Natural killer cell treated with Interleukin-12 subunit alpha and Interleukin-12 subunit beta and Interleukin-15 and Interleukin-18, amount 100 ng/mL, for 72 hours (primary cell): ENCODE measurements at regions not wholly inside any gene's neighbourhood (a gene's known extent, or its start where the extent isn't known, plus 50 kb on each side); places are given as distances from the start of the nearest gene placed in this dataset.
"Not testable (repeated sequence)": the region's sequence is repeated elsewhere in the genome, so short reads cannot be mapped to it uniquely, and the experiment has no call there.

ENCODE experiments used
- ATAC-seq, 2 donors: fragments of 150-1000 bp; cut with Tn5 transposase in 1 of 2; sonication (Bioruptor Pico), chemical (Tn5 transposase) in 1 of 2; 2 replicates each; pipeline ENCODE4 v1.10.0; 2021
- DNase-seq: peaks from one replicate; pipeline ENCODE4 v3.0.0; 2022; ENCODE audit warnings: low spot score
- H3K27ac Mint-ChIP-seq, 2 donors: 1 replicate in 1 of 2; 2 replicates in 1 of 2; pipeline ENCODE4 v1.8.0; 2022; ENCODE audit warnings: mixed read lengths in 2 of 2, mild to moderate bottlenecking in 1 of 2, moderate library complexity in 1 of 2
- H3K27me3 Mint-ChIP-seq, 2 donors: 1 replicate in 1 of 2; 2 replicates in 1 of 2; pipeline ENCODE4 v1.8.0; 2022; ENCODE audit warnings: mixed read lengths in 2 of 2
- H3K36me3 Mint-ChIP-seq: one replicate; pipeline ENCODE4 v1.8.0; 2022; ENCODE audit warnings: mixed read lengths
- H3K4me1 Mint-ChIP-seq, 2 donors: 1 replicate in 1 of 2; 2 replicates in 1 of 2; pipeline ENCODE4 v1.8.0; 2022; ENCODE audit warnings: low read depth in 2 of 2, mixed read lengths in 2 of 2, mild to moderate bottlenecking in 1 of 2
- H3K4me3 Mint-ChIP-seq: one replicate; pipeline ENCODE4 v1.8.0; 2022; ENCODE audit warnings: mixed read lengths
- H3K9me3 Mint-ChIP-seq: 2 replicates; pipeline ENCODE4 v1.8.0; 2022; ENCODE audit warnings: mixed read lengths

GRCh38 chr5:82562696-82563240, 284.6 kb upstream of the RPS23 start:
- Mint-ChIP-seq H3K36me3 (peaks cover 10% of the 10 kb centered on the region), H3K9me3 (peaks cover 13% of the 10 kb centered on the region), H3K4me1 (peaks cover 0 to 10% of the 10 kb centered on the region in 2 donors), H3K4me3 (no peak overlapping the region), H3K27ac (no peak overlapping the region), H3K27me3 (peaks cover 3 to 26% of the 10 kb centered on the region in 2 donors)
- ATAC-seq, result no peak
- DNase-seq, result no peak

GRCh38 chr5:82561797-82562196, 283.6 kb upstream of the RPS23 start:
- DNase-seq, result no peak
- Mint-ChIP-seq H3K4me1 (peaks cover 0 to 10% of the 10 kb centered on the region in 2 donors), H3K27me3 (peaks cover 3 to 21% of the 10 kb centered on the region in 2 donors), H3K9me3 (peaks cover 13% of the 10 kb centered on the region), H3K4me3 (no peak overlapping the region), H3K27ac (no peak overlapping the region), H3K36me3 (peaks cover 13% of the 10 kb centered on the region)
- no peak for ATAC-seq

- Mint-ChIP-seq H3K4me1 (peaks cover 0 to 10% of the 10 kb centered on the region in 2 donors), H3K27ac (no peak overlapping the region), H3K36me3 (peaks cover 13% of the 10 kb centered on the region), H3K27me3 (peaks cover 3 to 14% of the 10 kb centered on the region in 2 donors), H3K9me3 (peaks cover 12% of the 10 kb centered on the region), H3K4me3 (no peak overlapping the region)
- no peak for ATAC-seq
- no peak for DNase-seq
These were observed 282.8 kb upstream of the RPS23 start for GRCh38 chr5:82560969-82561368.

GRCh38 chr5:82560561-82560960, 282.4 kb upstream of the RPS23 start:
- Mint-ChIP-seq H3K27me3 (peaks cover 3 to 12% of the 10 kb centered on the region in 2 donors), H3K27ac (no peak overlapping the region)
- no peak for ATAC-seq

GRCh38 chr5:82551840-82552385, 273.8 kb upstream of the RPS23 start:
- no peak for DNase-seq
- no peaks in the 10 kb centered on the region for H3K4me1 Mint-ChIP-seq

More at GRCh38 chr5:82560561-82560960, 282.4 kb upstream of the RPS23 start:
- H3K36me3 Mint-ChIP-seq, result peaks cover 13% of the 10 kb centered on the region
- DNase-seq, result no peak
- no peak overlapping the region for H3K4me3 Mint-ChIP-seq
- H3K4me1 Mint-ChIP-seq, result peaks cover 0 to 10% of the 10 kb centered on the region in 2 donors
- H3K9me3 Mint-ChIP-seq, result peaks cover 12% of the 10 kb centered on the region

GRCh38 chr5:82551192-82551591, 273.0 kb upstream of the RPS23 start:
- Mint-ChIP-seq H3K27me3 (no peaks in the 10 kb centered on the region), H3K4me1 (no peaks in the 10 kb centered on the region), H3K4me3 (no peak overlapping the region), H3K36me3 (no peaks in the 10 kb centered on the region), H3K9me3 (peaks cover 2% of the 10 kb centered on the region), H3K27ac (no peak overlapping the region)
- ATAC-seq, result no peak
- DNase-seq, result no peak

More at GRCh38 chr5:82551840-82552385, 273.8 kb upstream of the RPS23 start:
- ATAC-seq, result no peak
- Mint-ChIP-seq H3K4me3 (no peak overlapping the region), H3K27me3 (no peaks in the 10 kb centered on the region), H3K27ac (no peak overlapping the region), H3K9me3 (peaks cover 2% of the 10 kb centered on the region), H3K36me3 (no peaks in the 10 kb centered on the region)

GRCh38 chr5:82549263-82549662, 271.1 kb upstream of the RPS23 start:
- H3K4me3 Mint-ChIP-seq, result no peak overlapping the region
- H3K9me3 Mint-ChIP-seq, result peaks cover 6% of the 10 kb centered on the region
- H3K36me3 Mint-ChIP-seq, result no peaks in the 10 kb centered on the region
- no peaks in the 10 kb centered on the region for H3K27me3 Mint-ChIP-seq
- H3K4me1 Mint-ChIP-seq, result no peaks in the 10 kb centered on the region
- no peak for ATAC-seq
- no peak overlapping the region for H3K27ac Mint-ChIP-seq
- DNase-seq, result no peak

- ATAC-seq, result no peak
- Mint-ChIP-seq H3K36me3 (peaks cover 6% of the 10 kb centered on the region), H3K9me3 (peaks cover 7% of the 10 kb centered on the region), H3K27me3 (no peaks in the 10 kb centered on the region), H3K4me3 (no peak overlapping the region), H3K4me1 (no peaks in the 10 kb centered on the region), H3K27ac (no peak overlapping the region)
- DNase-seq, result no peak
These were observed 265.9 kb upstream of the RPS23 start for GRCh38 chr5:82544004-82544403.

GRCh38 chr5:82540301-82540700, 262.1 kb upstream of the RPS23 start:
- Mint-ChIP-seq H3K4me1 (no peaks in the 10 kb centered on the region), H3K27me3 (no peaks in the 10 kb centered on the region), H3K27ac (no peak overlapping the region), H3K36me3 (peaks cover 6% of the 10 kb centered on the region), H3K9me3 (peaks cover 3% of the 10 kb centered on the region), H3K4me3 (no peak overlapping the region)
- DNase-seq, result no peak
- no peak for ATAC-seq

- H3K27ac Mint-ChIP-seq, result no peak overlapping the region
These were observed 260.3 kb upstream of the RPS23 start for GRCh38 chr5:82538339-82539034.

GRCh38 chr5:82537687-82538306, 259.6 kb upstream of the RPS23 start:
- Mint-ChIP-seq H3K4me1 (no peaks in the 10 kb centered on the region), H3K36me3 (no peaks in the 10 kb centered on the region), H3K4me3 (no peak overlapping the region), H3K27ac (no peak overlapping the region), H3K27me3 (no peaks in the 10 kb centered on the region), H3K9me3 (peaks cover 3% of the 10 kb centered on the region)
- DNase-seq (no peak), ATAC-seq (no peak)

More at GRCh38 chr5:82538339-82539034, 260.3 kb upstream of the RPS23 start:
- no peaks in the 10 kb centered on the region for H3K4me1 Mint-ChIP-seq
- ATAC-seq (no peak), DNase-seq (no peak)
- H3K4me3 Mint-ChIP-seq, result no peak overlapping the region
- peaks cover 3% of the 10 kb centered on the region for H3K9me3 Mint-ChIP-seq
- peaks cover 4% of the 10 kb centered on the region for H3K36me3 Mint-ChIP-seq
- no peaks in the 10 kb centered on the region for H3K27me3 Mint-ChIP-seq

- DNase-seq (no peak), ATAC-seq (no peak)
- H3K27ac Mint-ChIP-seq, result no peak overlapping the region
- H3K27me3 Mint-ChIP-seq, result peaks cover 0 to 4% of the 10 kb centered on the region in 2 donors
- no peaks in the 10 kb centered on the region for H3K4me1 Mint-ChIP-seq
- H3K36me3 Mint-ChIP-seq, result peaks cover 5% of the 10 kb centered on the region
- no peak overlapping the region for H3K4me3 Mint-ChIP-seq
- H3K9me3 Mint-ChIP-seq, result peaks cover 7% of the 10 kb centered on the region
These were observed 256.8 kb upstream of the RPS23 start for GRCh38 chr5:82534986-82535385.

GRCh38 chr5:82532075-82532474, 253.9 kb upstream of the RPS23 start:
- not testable (repeated sequence) for DNase-seq, H3K27me3 Mint-ChIP-seq, H3K4me3 Mint-ChIP-seq, H3K4me1 Mint-ChIP-seq, H3K27ac Mint-ChIP-seq, ATAC-seq
- peaks cover 10% of the 10 kb centered on the region for H3K36me3 Mint-ChIP-seq
- H3K9me3 Mint-ChIP-seq, result peaks cover 11% of the 10 kb centered on the region

- peak overlapping the region in 1 of 2 donors; percentile 19 for H3K27ac Mint-ChIP-seq
- DNase-seq (no peak), ATAC-seq (peak in 1 of 2 donors; percentile 45)
- peaks cover 11% of the 10 kb centered on the region for H3K9me3 Mint-ChIP-seq
- H3K4me1 Mint-ChIP-seq, result peaks cover 0 to 18% of the 10 kb centered on the region in 2 donors
- H3K27me3 Mint-ChIP-seq, result peaks cover 0 to 8% of the 10 kb centered on the region in 2 donors
- H3K36me3 Mint-ChIP-seq, result peaks cover 5% of the 10 kb centered on the region
- H3K4me3 Mint-ChIP-seq, result no peak overlapping the region
These were observed 248.4 kb upstream of the RPS23 start for GRCh38 chr5:82526540-82526939.
